Memory B cell (primary cell): ENCODE measurements at regions not wholly inside any gene's neighbourhood (a gene's known extent, or its start where the extent isn't known, plus 50 kb on each side); places are given as distances from the start of the nearest gene placed in this dataset.

Source experiments
- ATAC-seq: fragments of 150-1000 bp; cut with Tn5 transposase; 2 replicates; pipeline ENCODE4 v1.10.0; 2021; ENCODE audit warnings: low read depth, mild to moderate bottlenecking, moderate library complexity
- DNase-seq, 2 donors: peaks; one replicate each; pipeline ENCODE4 v3.0.0; 2022; ENCODE audit warnings: low spot score in 2 of 2
- H3K27ac Mint-ChIP-seq: one replicate; pipeline ENCODE4 v1.8.0; 2022; ENCODE audit warnings: mild to moderate bottlenecking, moderate library complexity, mixed read lengths
- H3K27me3 Mint-ChIP-seq: one replicate; pipeline ENCODE4 v1.8.0; 2022; ENCODE audit warnings: mixed read lengths
- H3K36me3 Mint-ChIP-seq: one replicate; pipeline ENCODE4 v1.8.0; 2022; ENCODE audit warnings: mild to moderate bottlenecking, mixed read lengths
- H3K4me1 Mint-ChIP-seq: one replicate; pipeline ENCODE4 v1.8.0; 2022; ENCODE audit warnings: mixed read lengths
- H3K4me3 Mint-ChIP-seq: one replicate; pipeline ENCODE4 v1.8.0; 2022; ENCODE audit warnings: mild to moderate bottlenecking, moderate library complexity, mixed read lengths
- H3K9me3 Mint-ChIP-seq: one replicate; pipeline ENCODE4 v1.8.0; 2022; ENCODE audit warnings: mixed read lengths

GRCh38 chr9:108374626-108375025 is 481.2 kb downstream of the ACTL7B start:
- no peak for ATAC-seq
- Mint-ChIP-seq H3K36me3 (no peaks in the 10 kb centered on the region), H3K4me3 (no peak overlapping the region), H3K9me3 (peaks cover 13% of the 10 kb centered on the region), H3K27me3 (peaks cover 2% of the 10 kb centered on the region), H3K4me1 (no peaks in the 10 kb centered on the region), H3K27ac (no peak overlapping the region)
- DNase-seq: no peak

GRCh38 chr9:108367188-108367587 is 488.6 kb downstream of the ACTL7B start:
- H3K27ac Mint-ChIP-seq: no peak overlapping the region

GRCh38 chr9:108363311-108363710 is 492.5 kb downstream of the ACTL7B start:
- no peaks in the 10 kb centered on the region for H3K27me3 Mint-ChIP-seq
- ATAC-seq: no peak
- no peaks in the 10 kb centered on the region for H3K36me3 Mint-ChIP-seq
- H3K4me3 Mint-ChIP-seq: no peak overlapping the region
- no peaks in the 10 kb centered on the region for H3K4me1 Mint-ChIP-seq
- H3K9me3 Mint-ChIP-seq: peaks cover 8% of the 10 kb centered on the region
- no peak overlapping the region for H3K27ac Mint-ChIP-seq
- DNase-seq: no peak

More at GRCh38 chr9:108367188-108367587, 488.6 kb downstream of the ACTL7B start:
- Mint-ChIP-seq H3K9me3 (peaks cover 11% of the 10 kb centered on the region), H3K4me3 (no peak overlapping the region), H3K36me3 (no peaks in the 10 kb centered on the region), H3K4me1 (no peaks in the 10 kb centered on the region), H3K27me3 (no peaks in the 10 kb centered on the region)
- no peak for ATAC-seq
- DNase-seq: no peak

- Mint-ChIP-seq H3K4me3 (no peak overlapping the region), H3K4me1 (no peaks in the 10 kb centered on the region), H3K27ac (no peak overlapping the region), H3K36me3 (no peaks in the 10 kb centered on the region), H3K27me3 (no peaks in the 10 kb centered on the region), H3K9me3 (peaks cover 7% of the 10 kb centered on the region)
- ATAC-seq (no peak), DNase-seq (no peak)
These were observed 495.5 kb downstream of the ACTL7B start for GRCh38 chr9:108360304-108360703.

- no peaks in the 10 kb centered on the region for H3K36me3 Mint-ChIP-seq
- DNase-seq: no peak
These were observed 499.0 kb downstream of the ACTL7B start for GRCh38 chr9:108356806-108357205.

GRCh38 chr9:108351571-108351970 is 504.2 kb downstream of the ACTL7B start:
- Mint-ChIP-seq H3K27ac (no peak overlapping the region), H3K36me3 (no peaks in the 10 kb centered on the region), H3K27me3 (peaks cover 7% of the 10 kb centered on the region), H3K4me3 (no peak overlapping the region), H3K4me1 (no peaks in the 10 kb centered on the region), H3K9me3 (no peaks in the 10 kb centered on the region)
- ATAC-seq (no peak), DNase-seq (no peak)

More at GRCh38 chr9:108356806-108357205, 499.0 kb downstream of the ACTL7B start:
- H3K4me3 Mint-ChIP-seq: no peak overlapping the region
- no peaks in the 10 kb centered on the region for H3K4me1 Mint-ChIP-seq
- H3K27me3 Mint-ChIP-seq: peaks cover 4% of the 10 kb centered on the region
- H3K27ac Mint-ChIP-seq: no peak overlapping the region
- no peak for ATAC-seq
- H3K9me3 Mint-ChIP-seq: peaks cover 5% of the 10 kb centered on the region

GRCh38 chr9:108347463-108348188 is 508.2 kb downstream of the ACTL7B start:
- ATAC-seq: no peak
- Mint-ChIP-seq H3K27ac (no peak overlapping the region), H3K4me3 (no peak overlapping the region), H3K9me3 (peaks cover 3% of the 10 kb centered on the region), H3K27me3 (peaks cover 7% of the 10 kb centered on the region), H3K4me1 (no peaks in the 10 kb centered on the region), H3K36me3 (no peaks in the 10 kb centered on the region)
- no peak for DNase-seq

GRCh38 chr9:108345826-108346225 is 510.0 kb downstream of the ACTL7B start:
- H3K9me3 Mint-ChIP-seq: peaks cover 3% of the 10 kb centered on the region
- no peak for ATAC-seq
- no peaks in the 10 kb centered on the region for H3K27me3 Mint-ChIP-seq
- H3K36me3 Mint-ChIP-seq: no peaks in the 10 kb centered on the region
- H3K4me3 Mint-ChIP-seq: no peak overlapping the region
- H3K27ac Mint-ChIP-seq: no peak overlapping the region
- DNase-seq: no peak
- H3K4me1 Mint-ChIP-seq: no peaks in the 10 kb centered on the region

- Mint-ChIP-seq H3K9me3 (peaks cover 3% of the 10 kb centered on the region), H3K4me3 (no peak overlapping the region), H3K27ac (no peak overlapping the region), H3K4me1 (no peaks in the 10 kb centered on the region), H3K27me3 (no peaks in the 10 kb centered on the region), H3K36me3 (no peaks in the 10 kb centered on the region)
- no peak for ATAC-seq
- no peak for DNase-seq
These were observed 516.5 kb downstream of the ACTL7B start for GRCh38 chr9:108339251-108339650.

GRCh38 chr9:108336575-108336974 is 519.2 kb downstream of the ACTL7B start:
- Mint-ChIP-seq H3K36me3 (no peaks in the 10 kb centered on the region), H3K4me1 (no peaks in the 10 kb centered on the region), H3K27me3 (no peaks in the 10 kb centered on the region), H3K27ac (no peak overlapping the region), H3K9me3 (no peaks in the 10 kb centered on the region), H3K4me3 (no peak overlapping the region)
- no peak for DNase-seq
- ATAC-seq: no peak

- no peak for DNase-seq
- Mint-ChIP-seq H3K27me3 (peaks cover 2% of the 10 kb centered on the region), H3K9me3 (peaks cover 6% of the 10 kb centered on the region), H3K36me3 (no peaks in the 10 kb centered on the region), H3K27ac (no peak overlapping the region), H3K4me1 (no peaks in the 10 kb centered on the region), H3K4me3 (no peak overlapping the region)
- no peak for ATAC-seq
These were observed 522.2 kb downstream of the ACTL7B start for GRCh38 chr9:108333530-108333983.

- DNase-seq (no peak), ATAC-seq (no peak)
- Mint-ChIP-seq H3K9me3 (peaks cover 16% of the 10 kb centered on the region), H3K4me3 (no peak overlapping the region), H3K27ac (no peak overlapping the region), H3K4me1 (no peaks in the 10 kb centered on the region), H3K36me3 (no peaks in the 10 kb centered on the region), H3K27me3 (peaks cover 2% of the 10 kb centered on the region)
These were observed 524.2 kb downstream of the ACTL7B start for GRCh38 chr9:108331596-108331995.

GRCh38 chr9:108325406-108325805 is 530.4 kb downstream of the ACTL7B start:
- DNase-seq: no peak
- no peak overlapping the region for H3K27ac Mint-ChIP-seq

GRCh38 chr9:108323615-108324014 is 532.2 kb downstream of the ACTL7B start:
- peaks cover 18% of the 10 kb centered on the region for H3K9me3 Mint-ChIP-seq
- DNase-seq (no peak), ATAC-seq (no peak)
- H3K4me3 Mint-ChIP-seq: no peak overlapping the region
- no peaks in the 10 kb centered on the region for H3K36me3 Mint-ChIP-seq
- no peaks in the 10 kb centered on the region for H3K4me1 Mint-ChIP-seq
- H3K27me3 Mint-ChIP-seq: no peaks in the 10 kb centered on the region
- no peak overlapping the region for H3K27ac Mint-ChIP-seq

More at GRCh38 chr9:108325406-108325805, 530.4 kb downstream of the ACTL7B start:
- no peaks in the 10 kb centered on the region for H3K4me1 Mint-ChIP-seq
- no peak for ATAC-seq
- no peaks in the 10 kb centered on the region for H3K36me3 Mint-ChIP-seq
- no peak overlapping the region for H3K4me3 Mint-ChIP-seq
- no peaks in the 10 kb centered on the region for H3K27me3 Mint-ChIP-seq
- peaks cover 19% of the 10 kb centered on the region for H3K9me3 Mint-ChIP-seq
